Ishikawa (cell line): ENCODE measurements at regions not wholly inside any gene's neighbourhood (a gene's known extent, or its start where the extent isn't known, plus 50 kb on each side); places are given as distances from the start of the nearest gene placed in this dataset.

Source experiments
- CREB1 ChIP-seq: IDR thresholded peaks from 2 replicates; pipeline ENCODE4 v1.6.1; 2012; ENCODE audit warnings: low read depth
- EGR1 ChIP-seq: IDR thresholded peaks from 2 replicates; pipeline ENCODE4 v1.6.1; 2012
- EP300 ChIP-seq: IDR thresholded peaks from 2 replicates; pipeline ENCODE4 v1.6.1; 2012; ENCODE audit warnings: borderline replicate concordance
- FOXM1 ChIP-seq: IDR thresholded peaks from 2 replicates; pipeline ENCODE4 v1.6.1; 2012; ENCODE audit warnings: low read depth, borderline replicate concordance
- NFIC ChIP-seq: IDR thresholded peaks from 2 replicates; pipeline ENCODE4 v1.6.1; 2012
- RAD21 ChIP-seq: IDR thresholded peaks from 2 replicates; pipeline ENCODE4 v1.6.1; 2012; ENCODE audit warnings: low read depth
- TAF1 ChIP-seq: IDR thresholded peaks from 2 replicates; pipeline ENCODE4 v1.6.1; 2012; ENCODE audit warnings: low read depth, mild to moderate bottlenecking
- TCF12 ChIP-seq: IDR thresholded peaks from 2 replicates; pipeline ENCODE4 v1.6.1; 2012; ENCODE audit warnings: low read depth
- TEAD4 ChIP-seq: IDR thresholded peaks from 2 replicates; pipeline ENCODE4 v1.6.1; 2012
- TF ChIP-seq, protein P1 (sequence below): IDR thresholded peaks from 2 replicates; pipeline ENCODE4 v1.6.1; 2012
- TF ChIP-seq, protein P2 (sequence below): IDR thresholded peaks from 2 replicates; pipeline ENCODE4 v1.6.1; 2012; ENCODE audit warnings: low read depth, mild to moderate bottlenecking

DNA sequence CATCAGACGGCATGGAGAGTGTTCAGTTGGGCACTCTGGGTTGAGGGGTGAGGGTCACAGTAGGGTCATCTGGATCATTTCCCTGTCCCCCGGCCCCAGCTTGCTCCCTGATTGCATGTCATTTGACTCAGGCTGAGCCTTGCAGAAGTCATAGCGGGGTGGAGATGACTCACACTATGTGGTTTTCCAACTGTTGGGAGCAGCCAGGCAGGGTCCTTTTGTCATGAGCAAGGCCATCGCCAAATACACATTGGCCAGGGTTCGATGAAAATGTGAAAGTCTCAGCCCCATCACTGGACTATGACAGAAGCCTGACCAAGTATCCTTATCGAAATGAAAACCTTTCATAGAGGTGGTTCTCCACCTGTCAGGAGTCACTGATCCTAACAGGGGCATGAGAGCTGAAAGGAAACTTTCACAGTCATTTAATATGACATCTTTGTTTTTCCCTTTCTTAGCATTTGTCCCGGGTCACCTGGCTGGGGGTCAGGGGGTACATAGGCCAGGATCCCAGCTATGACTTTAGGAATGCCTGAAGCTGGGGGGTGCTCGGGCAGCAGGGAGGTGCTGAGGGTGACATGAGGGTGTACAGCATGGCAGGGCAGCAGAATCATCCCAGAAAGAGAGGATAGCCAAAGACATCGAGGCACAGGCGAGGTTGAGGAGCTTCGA, 70.2 kb upstream of the CD93 start:
- TF ChIP-seq NFIC (no peak), EP300 (no peak), TEAD4 (no peak), RAD21 (no peak), CREB1 (no peak), FOXM1 (no peak), TAF1 (no peak), EGR1 (no peak), TCF12 (no peak)
- TF ChIP-seq, protein P1, sequence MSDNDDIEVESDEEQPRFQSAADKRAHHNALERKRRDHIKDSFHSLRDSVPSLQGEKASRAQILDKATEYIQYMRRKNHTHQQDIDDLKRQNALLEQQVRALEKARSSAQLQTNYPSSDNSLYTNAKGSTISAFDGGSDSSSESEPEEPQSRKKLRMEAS: no peak
- TF ChIP-seq, protein P2, sequence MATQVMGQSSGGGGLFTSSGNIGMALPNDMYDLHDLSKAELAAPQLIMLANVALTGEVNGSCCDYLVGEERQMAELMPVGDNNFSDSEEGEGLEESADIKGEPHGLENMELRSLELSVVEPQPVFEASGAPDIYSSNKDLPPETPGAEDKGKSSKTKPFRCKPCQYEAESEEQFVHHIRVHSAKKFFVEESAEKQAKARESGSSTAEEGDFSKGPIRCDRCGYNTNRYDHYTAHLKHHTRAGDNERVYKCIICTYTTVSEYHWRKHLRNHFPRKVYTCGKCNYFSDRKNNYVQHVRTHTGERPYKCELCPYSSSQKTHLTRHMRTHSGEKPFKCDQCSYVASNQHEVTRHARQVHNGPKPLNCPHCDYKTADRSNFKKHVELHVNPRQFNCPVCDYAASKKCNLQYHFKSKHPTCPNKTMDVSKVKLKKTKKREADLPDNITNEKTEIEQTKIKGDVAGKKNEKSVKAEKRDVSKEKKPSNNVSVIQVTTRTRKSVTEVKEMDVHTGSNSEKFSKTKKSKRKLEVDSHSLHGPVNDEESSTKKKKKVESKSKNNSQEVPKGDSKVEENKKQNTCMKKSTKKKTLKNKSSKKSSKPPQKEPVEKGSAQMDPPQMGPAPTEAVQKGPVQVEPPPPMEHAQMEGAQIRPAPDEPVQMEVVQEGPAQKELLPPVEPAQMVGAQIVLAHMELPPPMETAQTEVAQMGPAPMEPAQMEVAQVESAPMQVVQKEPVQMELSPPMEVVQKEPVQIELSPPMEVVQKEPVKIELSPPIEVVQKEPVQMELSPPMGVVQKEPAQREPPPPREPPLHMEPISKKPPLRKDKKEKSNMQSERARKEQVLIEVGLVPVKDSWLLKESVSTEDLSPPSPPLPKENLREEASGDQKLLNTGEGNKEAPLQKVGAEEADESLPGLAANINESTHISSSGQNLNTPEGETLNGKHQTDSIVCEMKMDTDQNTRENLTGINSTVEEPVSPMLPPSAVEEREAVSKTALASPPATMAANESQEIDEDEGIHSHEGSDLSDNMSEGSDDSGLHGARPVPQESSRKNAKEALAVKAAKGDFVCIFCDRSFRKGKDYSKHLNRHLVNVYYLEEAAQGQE: no peak
